ENCODE measurements at regions not wholly inside any gene's neighbourhood (a gene's known extent, or its start where the extent isn't known, plus 50 kb on each side); places are given as distances from the start of the nearest gene placed in this dataset.
"Not testable (repeated sequence)": the region's sequence is repeated elsewhere in the genome, so short reads cannot be mapped to it uniquely, and the experiment has no call there.

- Mint-ChIP-seq H3K4me1 (peaks cover 6% of the 10 kb centered on the region), H3K4me3 (no peak overlapping the region), H3K36me3 (no peaks in the 10 kb centered on the region), H3K9me3 (no peaks in the 10 kb centered on the region), H3K27me3 (peaks cover 4% of the 10 kb centered on the region), H3K27ac (peak overlapping the region; percentile 5)
- POLR2A ChIA-PET: no interaction called here
- ATAC-seq (ENCODE audit: low read depth) (peak; percentile 47), DNase-seq (no peak)
Measured at GRCh38 chr15:85280203-85280602, 100.2 kb upstream of the AKAP13 start.

GRCh38 chr15:85281293-85281882, 99.0 kb upstream of the AKAP13 start:
- DNase-seq (no peak), ATAC-seq (ENCODE audit: low read depth) (no peak)
- Mint-ChIP-seq H3K4me1 (peaks cover 6% of the 10 kb centered on the region), H3K9me3 (no peaks in the 10 kb centered on the region), H3K27me3 (peaks cover 4% of the 10 kb centered on the region), H3K27ac (no peak overlapping the region), H3K4me3 (no peak overlapping the region), H3K36me3 (no peaks in the 10 kb centered on the region)
- POLR2A ChIA-PET: no interaction called here

- H3K4me3 Mint-ChIP-seq: no peak overlapping the region
- no peak for ATAC-seq (ENCODE audit: low read depth)
- DNase-seq: no peak
- POLR2A ChIA-PET: no interaction called here
- H3K36me3 Mint-ChIP-seq: no peaks in the 10 kb centered on the region
- no peak overlapping the region for H3K27ac Mint-ChIP-seq
- peaks cover 6% of the 10 kb centered on the region for H3K4me1 Mint-ChIP-seq
- peaks cover 4% of the 10 kb centered on the region for H3K27me3 Mint-ChIP-seq
- H3K9me3 Mint-ChIP-seq: no peaks in the 10 kb centered on the region
Measured at GRCh38 chr15:85282504-85283115, 97.8 kb upstream of the AKAP13 start.

- H3K9me3 Mint-ChIP-seq; POLR2A ChIA-PET; H3K27ac Mint-ChIP-seq; DNase-seq; H3K4me3 Mint-ChIP-seq; H3K27me3 Mint-ChIP-seq; H3K36me3 Mint-ChIP-seq; ATAC-seq (ENCODE audit: low read depth); H3K4me1 Mint-ChIP-seq: not testable (repeated sequence)
Measured at GRCh38 chr15:85283815-85284214, 96.6 kb upstream of the AKAP13 start.

- H3K4me1 Mint-ChIP-seq: peaks cover 6% of the 10 kb centered on the region
- no peaks in the 10 kb centered on the region for H3K36me3 Mint-ChIP-seq
- peaks cover 4% of the 10 kb centered on the region for H3K27me3 Mint-ChIP-seq
- H3K27ac Mint-ChIP-seq: no peak overlapping the region
- no peaks in the 10 kb centered on the region for H3K9me3 Mint-ChIP-seq
- H3K4me3 Mint-ChIP-seq: no peak overlapping the region
- DNase-seq: no peak
- POLR2A ChIA-PET: no interaction called here
- no peak for ATAC-seq (ENCODE audit: low read depth)
Measured at GRCh38 chr15:85284497-85284896, 95.9 kb upstream of the AKAP13 start.

- Mint-ChIP-seq H3K36me3 (peaks cover 2% of the 10 kb centered on the region), H3K4me1 (peaks cover 2% of the 10 kb centered on the region), H3K27me3 (peaks cover 18% of the 10 kb centered on the region), H3K9me3 (no peaks in the 10 kb centered on the region), H3K4me3 (no peak overlapping the region), H3K27ac (no peak overlapping the region)
- ATAC-seq (ENCODE audit: low read depth) (no peak), DNase-seq (no peak)
- POLR2A ChIA-PET: no interaction called here
Measured at GRCh38 chr15:85289677-85290365, 90.6 kb upstream of the AKAP13 start.

GRCh38 chr15:85292583-85292982, 87.8 kb upstream of the AKAP13 start:
- H3K9me3 Mint-ChIP-seq; POLR2A ChIA-PET; H3K4me3 Mint-ChIP-seq; DNase-seq; H3K36me3 Mint-ChIP-seq; H3K27ac Mint-ChIP-seq; ATAC-seq (ENCODE audit: low read depth): not testable (repeated sequence)
- Mint-ChIP-seq H3K27me3 (peaks cover 18% of the 10 kb centered on the region), H3K4me1 (peaks cover 15% of the 10 kb centered on the region)

GRCh38 chr15:85296615-85297402, 83.6 kb upstream of the AKAP13 start:
- POLR2A ChIA-PET: interaction anchor here (0.6 to 1.7 kb wide), 5 partner anchors 29 to 250 kb away, joined by 3 to 12 read pairs (median 3); no protein-coding TSS in a partner anchor
- Mint-ChIP-seq H3K27me3 (no peaks in the 10 kb centered on the region), H3K4me1 (peaks cover 15% of the 10 kb centered on the region), H3K27ac (peak overlapping the region; percentile 33), H3K36me3 (peaks cover under 1% of the 10 kb centered on the region), H3K9me3 (no peaks in the 10 kb centered on the region), H3K4me3 (peak overlapping the region; percentile 43)
- ATAC-seq (ENCODE audit: low read depth): peak; percentile 95
- DNase-seq: peak; percentile 49

GRCh38 chr15:85297537-85297936, 82.9 kb upstream of the AKAP13 start:
- no peak for ATAC-seq (ENCODE audit: low read depth)
- Mint-ChIP-seq H3K36me3 (no peaks in the 10 kb centered on the region), H3K27ac (no peak overlapping the region), H3K4me3 (no peak overlapping the region), H3K27me3 (no peaks in the 10 kb centered on the region), H3K9me3 (no peaks in the 10 kb centered on the region), H3K4me1 (peaks cover 15% of the 10 kb centered on the region)
- DNase-seq: no peak
- POLR2A ChIA-PET: interaction anchor here (1.2 to 1.7 kb wide), 2 partner anchors 28 to 33 kb away, joined by 3 to 7 read pairs; no protein-coding TSS in a partner anchor

GRCh38 chr15:85298366-85298765, 82.0 kb upstream of the AKAP13 start:
- H3K4me1 Mint-ChIP-seq: peaks cover 15% of the 10 kb centered on the region
- ATAC-seq (ENCODE audit: low read depth) (no peak), DNase-seq (no peak)

GRCh38 chr15:85298941-85299340, 81.5 kb upstream of the AKAP13 start:
- H3K27ac Mint-ChIP-seq: no peak overlapping the region
- DNase-seq (no peak), ATAC-seq (ENCODE audit: low read depth) (no peak)
- H3K4me3 Mint-ChIP-seq: no peak overlapping the region
- H3K9me3 Mint-ChIP-seq: no peaks in the 10 kb centered on the region
- POLR2A ChIA-PET: interaction anchor here (0.5 kb wide), 1 partner anchor 13 kb away, joined by 3 read pairs; no protein-coding TSS in a partner anchor
- H3K4me1 Mint-ChIP-seq: peaks cover 15% of the 10 kb centered on the region
- no peaks in the 10 kb centered on the region for H3K27me3 Mint-ChIP-seq
- H3K36me3 Mint-ChIP-seq: no peaks in the 10 kb centered on the region

More at GRCh38 chr15:85298366-85298765, 82.0 kb upstream of the AKAP13 start:
- Mint-ChIP-seq H3K36me3 (no peaks in the 10 kb centered on the region), H3K27me3 (no peaks in the 10 kb centered on the region), H3K9me3 (no peaks in the 10 kb centered on the region), H3K4me3 (no peak overlapping the region), H3K27ac (no peak overlapping the region)
- POLR2A ChIA-PET: no interaction called here

GRCh38 chr15:85302271-85302670, 78.1 kb upstream of the AKAP13 start:
- ATAC-seq (ENCODE audit: low read depth) (no peak), DNase-seq (no peak)
- no peak overlapping the region for H3K4me3 Mint-ChIP-seq
- H3K27me3 Mint-ChIP-seq: no peaks in the 10 kb centered on the region
- no peaks in the 10 kb centered on the region for H3K9me3 Mint-ChIP-seq
- H3K4me1 Mint-ChIP-seq: peaks cover 4% of the 10 kb centered on the region
- H3K27ac Mint-ChIP-seq: no peak overlapping the region
- no peaks in the 10 kb centered on the region for H3K36me3 Mint-ChIP-seq
- POLR2A ChIA-PET: no interaction called here

- Mint-ChIP-seq H3K27ac (no peak overlapping the region), H3K27me3 (no peaks in the 10 kb centered on the region), H3K4me3 (no peak overlapping the region), H3K4me1 (peaks cover 11% of the 10 kb centered on the region), H3K9me3 (peaks cover 4% of the 10 kb centered on the region), H3K36me3 (peaks cover 4% of the 10 kb centered on the region)
- ATAC-seq (ENCODE audit: low read depth) (no peak), DNase-seq (no peak)
- POLR2A ChIA-PET: interaction anchor here (0.8 kb wide), 1 partner anchor 75 kb away, joined by 3 read pairs; the partner anchor contains the start of gene AKAP13
Measured at GRCh38 chr15:85305050-85305449, 75.4 kb upstream of the AKAP13 start.
